ENCODE measurements at regions not wholly inside any gene's neighbourhood (a gene's known extent, or its start where the extent isn't known, plus 50 kb on each side); places are given as distances from the start of the nearest gene placed in this dataset.

DNA sequence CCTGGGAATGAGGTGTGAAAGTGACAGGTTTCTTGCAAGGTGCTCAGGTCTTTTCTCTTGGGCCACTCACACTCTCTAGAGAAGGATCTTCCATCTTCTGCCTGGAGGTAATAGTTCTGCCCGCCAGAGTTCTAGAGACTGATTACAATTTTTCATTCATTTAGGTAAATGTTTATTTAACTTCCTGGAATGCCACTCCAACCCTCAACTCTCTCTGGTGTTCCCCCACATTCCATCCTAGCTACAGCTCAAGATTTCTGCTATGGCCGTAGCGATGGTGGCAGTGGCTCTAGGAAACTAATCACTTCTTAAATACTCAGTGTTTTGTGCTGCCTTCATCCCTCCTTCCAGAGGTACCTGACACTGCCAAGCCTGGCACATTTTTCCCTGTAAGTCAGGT lies 174.6 kb downstream of the WDR11 start:
- H3K27ac ChIP-seq (ENCODE audit: low read depth, low read length): no peak overlapping the region

DNA sequence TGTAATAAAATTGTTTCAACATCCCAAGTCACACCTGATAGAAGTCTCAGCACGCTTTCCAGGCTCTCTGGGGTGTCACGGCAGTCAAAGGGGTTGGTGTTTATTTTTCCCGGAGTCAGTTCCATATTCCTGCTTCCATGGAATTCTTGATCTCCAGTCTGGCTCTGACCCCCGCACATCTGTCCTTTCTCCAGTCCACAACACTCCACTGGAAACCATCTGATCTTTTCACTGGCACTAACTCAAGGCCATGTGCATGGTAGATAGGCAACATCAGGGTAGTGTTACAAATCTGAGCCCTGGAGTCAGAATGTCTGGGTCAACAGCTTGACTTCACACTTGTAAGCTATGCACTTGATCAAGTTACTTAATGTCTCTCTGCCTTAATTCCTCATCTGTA lies 176.2 kb downstream of the WDR11 start:
- Histone ChIP-seq H3K36me3 (ENCODE audit: control insufficient read depth in 3 of 3, insufficient read depth in 3 of 3, low read length in 3 of 3) (no peaks in the 10 kb centered on the region), H3K27me3 (ENCODE audit: control insufficient read depth in 3 of 3, insufficient read depth in 3 of 3, low read length in 3 of 3) (no peaks in the 10 kb centered on the region), H3K4me1 (ENCODE audit: control insufficient read depth in 3 of 3, insufficient read depth in 3 of 3, low read length in 3 of 3) (no peaks in the 10 kb centered on the region), H3K9ac (ENCODE audit: low read depth in 1 of 3, low read length in 3 of 3) (no peak overlapping the region), H3K4me3 (ENCODE audit: low read length in 3 of 3) (no peak overlapping the region), H3K9me3 (ENCODE audit: control insufficient read depth in 3 of 3, low read length in 3 of 3) (no peaks in the 10 kb centered on the region), H3K27ac (ENCODE audit: low read depth, low read length) (no peak overlapping the region)

More for the DNA sequence above, 174.6 kb downstream of the WDR11 start:
- Histone ChIP-seq H3K36me3 (ENCODE audit: control insufficient read depth in 3 of 3, insufficient read depth in 3 of 3, low read length in 3 of 3) (no peaks in the 10 kb centered on the region), H3K4me1 (ENCODE audit: control insufficient read depth in 3 of 3, insufficient read depth in 3 of 3, low read length in 3 of 3) (no peaks in the 10 kb centered on the region), H3K27me3 (ENCODE audit: control insufficient read depth in 3 of 3, insufficient read depth in 3 of 3, low read length in 3 of 3) (no peaks in the 10 kb centered on the region), H3K4me3 (ENCODE audit: low read length in 3 of 3) (no peak overlapping the region), H3K9ac (ENCODE audit: low read depth in 1 of 3, low read length in 3 of 3) (no peak overlapping the region), H3K9me3 (ENCODE audit: control insufficient read depth in 3 of 3, low read length in 3 of 3) (no peaks in the 10 kb centered on the region)

DNA sequence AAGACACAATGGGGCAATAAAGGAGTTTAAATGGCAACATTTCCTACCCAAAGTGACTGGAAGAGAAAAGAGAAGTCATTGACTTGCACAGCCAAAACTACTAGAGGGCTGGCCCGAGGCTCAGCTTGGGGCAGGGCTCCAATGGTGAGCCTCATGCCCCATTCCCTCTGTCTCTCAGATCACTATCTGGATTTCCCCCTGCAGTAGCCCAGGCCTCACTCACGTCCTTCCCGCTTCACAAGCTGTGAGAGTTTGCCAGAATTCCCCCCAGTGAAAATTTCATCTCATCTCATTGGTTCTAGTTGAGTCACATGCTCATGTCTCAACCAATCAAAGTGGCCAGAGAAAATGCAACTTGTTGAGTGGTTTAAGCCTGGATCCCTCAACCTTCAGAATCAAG lies 181.3 kb downstream of the WDR11 start:
- Histone ChIP-seq H3K9me3 (ENCODE audit: control insufficient read depth in 3 of 3, low read length in 3 of 3) (no peaks in the 10 kb centered on the region), H3K27me3 (ENCODE audit: control insufficient read depth in 3 of 3, insufficient read depth in 3 of 3, low read length in 3 of 3) (no peaks in the 10 kb centered on the region), H3K36me3 (ENCODE audit: control insufficient read depth in 3 of 3, insufficient read depth in 3 of 3, low read length in 3 of 3) (no peaks in the 10 kb centered on the region), H3K27ac (ENCODE audit: low read depth, low read length) (no peak overlapping the region), H3K4me1 (ENCODE audit: control insufficient read depth in 3 of 3, insufficient read depth in 3 of 3, low read length in 3 of 3) (no peaks in the 10 kb centered on the region), H3K9ac (ENCODE audit: low read depth in 1 of 3, low read length in 3 of 3) (no peak overlapping the region), H3K4me3 (ENCODE audit: low read length in 3 of 3) (no peak overlapping the region)

DNA sequence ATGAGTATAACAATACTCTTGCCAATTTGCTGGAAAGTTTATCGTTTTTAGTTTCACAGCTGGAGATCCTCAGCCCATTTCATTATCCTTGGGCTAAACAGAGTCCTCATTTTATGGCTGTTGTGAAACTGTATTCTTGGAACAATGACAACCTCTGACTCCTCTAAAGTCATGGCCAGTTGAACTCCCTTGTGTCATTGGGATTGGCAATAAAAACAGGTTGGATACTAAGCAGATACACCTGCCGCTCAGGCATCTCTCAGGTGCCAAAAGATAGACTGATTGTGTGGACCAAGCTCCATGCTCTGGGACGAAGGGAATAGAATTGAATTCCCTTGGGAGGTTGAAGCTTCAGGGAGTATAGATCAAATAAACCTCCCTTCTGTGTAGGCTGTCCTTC lies 182.2 kb downstream of the WDR11 start:
- Histone ChIP-seq H3K4me3 (ENCODE audit: low read length in 3 of 3) (no peak overlapping the region), H3K4me1 (ENCODE audit: control insufficient read depth in 3 of 3, insufficient read depth in 3 of 3, low read length in 3 of 3) (no peaks in the 10 kb centered on the region), H3K27me3 (ENCODE audit: control insufficient read depth in 3 of 3, insufficient read depth in 3 of 3, low read length in 3 of 3) (peaks cover 0 to 3% (median 0%) of the 10 kb centered on the region in 3 donors), H3K9me3 (ENCODE audit: control insufficient read depth in 3 of 3, low read length in 3 of 3) (no peaks in the 10 kb centered on the region), H3K36me3 (ENCODE audit: control insufficient read depth in 3 of 3, insufficient read depth in 3 of 3, low read length in 3 of 3) (no peaks in the 10 kb centered on the region), H3K27ac (ENCODE audit: low read depth, low read length) (no peak overlapping the region), H3K9ac (ENCODE audit: low read depth in 1 of 3, low read length in 3 of 3) (no peak overlapping the region)

DNA sequence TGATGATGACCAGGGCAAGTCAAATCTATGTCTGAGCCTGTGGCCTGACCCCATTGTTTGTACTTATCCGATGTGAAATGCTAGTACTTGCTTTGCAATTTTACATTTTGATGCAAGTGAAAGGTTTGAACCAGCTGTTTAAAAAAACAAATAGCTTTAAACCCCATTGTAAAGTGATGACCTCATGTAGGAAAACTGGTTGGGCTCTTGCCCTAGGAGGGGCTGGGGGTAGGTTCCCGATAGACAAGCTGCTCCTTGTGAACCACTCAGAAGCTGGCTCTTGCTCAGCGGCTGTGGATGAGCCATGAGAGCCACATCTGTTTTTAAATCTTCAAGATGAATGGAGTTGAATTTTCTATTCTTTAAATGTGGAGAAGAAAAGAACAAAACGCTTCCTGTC lies 185.3 kb downstream of the WDR11 start:
- Histone ChIP-seq H3K27ac (ENCODE audit: low read depth, low read length) (no peak overlapping the region), H3K27me3 (ENCODE audit: control insufficient read depth in 3 of 3, insufficient read depth in 3 of 3, low read length in 3 of 3) (peaks cover 0 to 6% (median 0%) of the 10 kb centered on the region in 3 donors), H3K9me3 (ENCODE audit: control insufficient read depth in 3 of 3, low read length in 3 of 3) (no peaks in the 10 kb centered on the region)

DNA sequence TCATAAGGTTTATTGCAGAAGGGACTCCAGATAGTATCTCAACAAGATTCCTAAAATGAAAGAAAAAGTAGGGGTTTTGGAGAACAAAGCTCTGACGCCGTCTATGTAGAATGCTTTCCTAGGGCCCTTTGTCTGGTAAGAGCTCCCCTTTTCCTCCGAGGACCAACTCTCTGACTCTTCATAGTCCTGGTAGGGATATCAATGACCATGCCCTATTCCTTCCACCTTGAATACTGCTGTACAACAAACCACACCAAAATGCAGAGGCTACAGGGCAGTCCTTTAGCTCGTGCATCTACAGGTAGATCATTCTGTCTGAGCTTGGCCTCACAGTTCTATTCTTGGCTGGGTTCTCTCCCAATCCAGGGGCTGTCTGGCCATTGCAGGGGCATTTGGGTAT lies 190.3 kb downstream of the WDR11 start:
- Histone ChIP-seq H3K4me3 (ENCODE audit: low read length in 3 of 3) (no peak overlapping the region), H3K9me3 (ENCODE audit: control insufficient read depth in 3 of 3, low read length in 3 of 3) (no peaks in the 10 kb centered on the region), H3K9ac (ENCODE audit: low read depth in 1 of 3, low read length in 3 of 3) (no peak overlapping the region), H3K4me1 (ENCODE audit: control insufficient read depth in 3 of 3, insufficient read depth in 3 of 3, low read length in 3 of 3) (no peaks in the 10 kb centered on the region), H3K36me3 (ENCODE audit: control insufficient read depth in 3 of 3, insufficient read depth in 3 of 3, low read length in 3 of 3) (no peaks in the 10 kb centered on the region), H3K27ac (ENCODE audit: low read depth, low read length) (no peak overlapping the region), H3K27me3 (ENCODE audit: control insufficient read depth in 3 of 3, insufficient read depth in 3 of 3, low read length in 3 of 3) (peaks cover 0 to 11% (median 0%) of the 10 kb centered on the region in 3 donors)

More for the DNA sequence above, 185.3 kb downstream of the WDR11 start:
- H3K4me1 ChIP-seq (ENCODE audit: control insufficient read depth in 3 of 3, insufficient read depth in 3 of 3, low read length in 3 of 3): no peaks in the 10 kb centered on the region
- H3K4me3 ChIP-seq (ENCODE audit: low read length in 3 of 3): no peak overlapping the region
- H3K36me3 ChIP-seq (ENCODE audit: control insufficient read depth in 3 of 3, insufficient read depth in 3 of 3, low read length in 3 of 3): no peaks in the 10 kb centered on the region
- H3K9ac ChIP-seq (ENCODE audit: low read depth in 1 of 3, low read length in 3 of 3): no peak overlapping the region

DNA sequence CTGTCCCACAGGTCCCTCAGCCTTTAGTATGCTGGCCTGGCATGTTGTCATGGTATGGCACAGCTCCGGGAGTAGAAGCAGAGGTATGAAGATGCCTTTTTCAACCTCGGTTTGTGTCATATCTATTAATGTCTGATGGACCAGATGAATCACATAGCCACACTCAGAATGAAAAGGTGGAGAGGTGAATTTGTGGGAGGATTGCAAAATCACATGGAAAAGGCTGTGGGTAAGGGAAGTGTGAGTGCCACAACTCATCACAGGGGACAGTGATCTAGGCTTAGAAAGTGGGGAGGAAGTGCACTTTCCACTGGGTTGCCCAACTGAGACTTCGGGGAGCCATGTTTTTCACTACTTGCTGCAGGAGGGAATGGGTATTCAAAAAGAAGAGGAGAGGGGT lies 190.7 kb downstream of the WDR11 start:
- H3K9me3 ChIP-seq (ENCODE audit: control insufficient read depth in 3 of 3, low read length in 3 of 3): no peaks in the 10 kb centered on the region
- peaks cover 0 to 11% (median 0%) of the 10 kb centered on the region in 3 donors for H3K27me3 ChIP-seq (ENCODE audit: control insufficient read depth in 3 of 3, insufficient read depth in 3 of 3, low read length in 3 of 3)
- no peak overlapping the region for H3K27ac ChIP-seq (ENCODE audit: low read depth, low read length)
- no peak overlapping the region for H3K9ac ChIP-seq (ENCODE audit: low read depth in 1 of 3, low read length in 3 of 3)
- H3K4me3 ChIP-seq (ENCODE audit: low read length in 3 of 3): no peak overlapping the region
- H3K4me1 ChIP-seq (ENCODE audit: control insufficient read depth in 3 of 3, insufficient read depth in 3 of 3, low read length in 3 of 3): no peaks in the 10 kb centered on the region
- no peaks in the 10 kb centered on the region for H3K36me3 ChIP-seq (ENCODE audit: control insufficient read depth in 3 of 3, insufficient read depth in 3 of 3, low read length in 3 of 3)

DNA sequence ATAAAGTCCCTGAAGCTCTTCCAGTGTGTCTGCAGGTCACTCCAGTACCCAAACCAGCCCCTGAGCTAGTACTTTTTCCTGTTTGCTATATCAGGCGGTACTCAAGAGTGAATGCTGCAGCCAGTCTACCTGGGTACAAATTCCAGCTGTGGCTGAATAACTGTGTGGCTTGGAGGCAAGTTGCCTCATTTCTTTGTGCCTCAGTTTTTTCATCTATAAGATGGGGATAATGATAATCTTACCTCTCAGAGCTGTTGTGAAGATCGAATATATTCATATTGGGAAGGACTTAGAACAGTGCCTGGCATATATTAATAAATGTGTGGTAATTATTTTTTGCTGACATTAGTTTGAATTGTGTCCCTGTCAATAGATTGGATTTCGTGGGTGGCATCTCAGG lies 191.2 kb downstream of the WDR11 start:
- H3K27me3 ChIP-seq (ENCODE audit: control insufficient read depth in 3 of 3, insufficient read depth in 3 of 3, low read length in 3 of 3): peaks cover 0 to 11% (median 0%) of the 10 kb centered on the region in 3 donors
- H3K4me3 ChIP-seq (ENCODE audit: low read length in 3 of 3): no peak overlapping the region
- H3K4me1 ChIP-seq (ENCODE audit: control insufficient read depth in 3 of 3, insufficient read depth in 3 of 3, low read length in 3 of 3): no peaks in the 10 kb centered on the region
- H3K9ac ChIP-seq (ENCODE audit: low read depth in 1 of 3, low read length in 3 of 3): no peak overlapping the region
- no peak overlapping the region for H3K27ac ChIP-seq (ENCODE audit: low read depth, low read length)
- no peaks in the 10 kb centered on the region for H3K9me3 ChIP-seq (ENCODE audit: control insufficient read depth in 3 of 3, low read length in 3 of 3)
- H3K36me3 ChIP-seq (ENCODE audit: control insufficient read depth in 3 of 3, insufficient read depth in 3 of 3, low read length in 3 of 3): no peaks in the 10 kb centered on the region

DNA sequence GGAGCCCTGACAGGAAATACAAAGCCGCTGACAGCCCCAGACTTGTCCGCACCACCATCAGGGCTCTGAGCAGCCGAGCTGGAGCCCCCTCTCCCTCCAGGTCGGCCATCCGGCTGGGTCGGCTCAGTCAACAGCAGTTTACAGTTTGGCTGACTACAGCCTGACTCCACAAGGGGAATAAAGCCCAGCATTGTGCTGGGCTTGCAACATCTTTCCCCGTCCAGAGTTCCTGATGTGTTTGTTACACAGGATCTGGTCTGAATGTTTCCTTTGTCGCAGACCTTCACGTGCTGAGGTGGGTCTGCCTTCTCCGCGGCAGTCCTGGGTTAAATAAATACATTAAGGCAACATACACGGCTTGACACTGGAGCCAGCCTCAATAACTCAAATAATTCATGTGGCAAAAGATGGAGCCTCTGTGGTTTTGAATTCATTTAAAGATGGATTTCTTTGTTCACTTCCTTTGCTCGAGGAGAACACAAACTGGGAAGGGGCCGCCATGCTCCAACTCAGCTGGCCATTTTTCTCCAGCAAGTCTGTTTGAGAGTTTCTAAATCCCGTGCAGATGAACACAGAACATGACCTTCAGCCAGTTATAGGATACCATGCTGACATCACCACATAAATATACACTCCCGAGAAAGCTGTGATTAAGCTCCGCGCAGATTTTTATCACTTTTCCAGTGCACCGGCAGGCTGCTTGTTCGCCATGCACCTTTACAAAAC lies 192.1 kb downstream of the WDR11 start:
- no peaks in the 10 kb centered on the region for H3K9me3 ChIP-seq (ENCODE audit: control insufficient read depth in 3 of 3, low read length in 3 of 3)
- no peaks in the 10 kb centered on the region for H3K36me3 ChIP-seq (ENCODE audit: control insufficient read depth in 3 of 3, insufficient read depth in 3 of 3, low read length in 3 of 3)
- no peak overlapping the region for H3K9ac ChIP-seq (ENCODE audit: low read depth in 1 of 3, low read length in 3 of 3)
- H3K4me1 ChIP-seq (ENCODE audit: control insufficient read depth in 3 of 3, insufficient read depth in 3 of 3, low read length in 3 of 3): no peaks in the 10 kb centered on the region
- H3K4me3 ChIP-seq (ENCODE audit: low read length in 3 of 3): no peak overlapping the region
- peaks cover 0 to 8% (median 0%) of the 10 kb centered on the region in 3 donors for H3K27me3 ChIP-seq (ENCODE audit: control insufficient read depth in 3 of 3, insufficient read depth in 3 of 3, low read length in 3 of 3)
- no peak overlapping the region for H3K27ac ChIP-seq (ENCODE audit: low read depth, low read length)

DNA sequence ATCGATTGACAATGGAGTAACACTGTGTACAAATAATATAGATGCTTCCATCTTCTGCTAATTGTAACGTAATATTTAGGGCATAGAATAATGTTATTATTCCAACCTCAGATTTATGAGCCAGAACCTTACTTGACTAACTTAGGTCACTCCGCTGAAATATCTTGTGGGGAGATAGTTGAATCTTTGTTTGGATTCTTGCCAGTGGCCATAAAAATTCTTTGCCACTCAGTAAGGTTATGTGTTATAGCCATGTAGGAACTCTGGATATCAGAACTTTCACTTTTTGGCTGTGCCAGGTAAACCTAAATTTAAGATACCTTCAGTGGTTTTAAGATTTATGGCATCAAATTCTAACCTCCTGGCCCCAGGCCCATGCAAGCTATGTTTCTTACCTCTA lies 197.6 kb downstream of the WDR11 start:
- H3K27me3 ChIP-seq (ENCODE audit: control insufficient read depth in 3 of 3, insufficient read depth in 3 of 3, low read length in 3 of 3): no peaks in the 10 kb centered on the region
- no peaks in the 10 kb centered on the region for H3K4me1 ChIP-seq (ENCODE audit: control insufficient read depth in 3 of 3, insufficient read depth in 3 of 3, low read length in 3 of 3)
- no peak overlapping the region for H3K27ac ChIP-seq (ENCODE audit: low read depth, low read length)

More for the DNA sequence above, 197.6 kb downstream of the WDR11 start:
- no peaks in the 10 kb centered on the region for H3K9me3 ChIP-seq (ENCODE audit: control insufficient read depth in 3 of 3, low read length in 3 of 3)
- H3K4me3 ChIP-seq (ENCODE audit: low read length in 3 of 3): no peak overlapping the region
- no peaks in the 10 kb centered on the region for H3K36me3 ChIP-seq (ENCODE audit: control insufficient read depth in 3 of 3, insufficient read depth in 3 of 3, low read length in 3 of 3)
- H3K9ac ChIP-seq (ENCODE audit: low read depth in 1 of 3, low read length in 3 of 3): no peak overlapping the region

Measured in skeletal muscle tissue (tissue), 3 donors.